ENCODE measurements at regions not wholly inside any gene's neighbourhood (a gene's known extent, or its start where the extent isn't known, plus 50 kb on each side); places are given as distances from the start of the nearest gene placed in this dataset.
"Not testable (repeated sequence)": the region's sequence is repeated elsewhere in the genome, so short reads cannot be mapped to it uniquely, and the experiment has no call there.

GRCh38 chr2:91573755-91574154, 2882.3 kb downstream of the RPIA start:
- H3K27ac ChIP-seq (ENCODE audit: low read length); H3K36me3 ChIP-seq (ENCODE audit: control insufficient read depth, insufficient read depth, low read length); H3K4me1 ChIP-seq (ENCODE audit: control insufficient read depth, insufficient read depth, low read length); H3K4me3 ChIP-seq (ENCODE audit: low read length); H3K27me3 ChIP-seq (ENCODE audit: control insufficient read depth, insufficient read depth, low read length); DNase-seq; H3K9me3 ChIP-seq (ENCODE audit: control insufficient read depth, low read depth, low read length): not testable (repeated sequence)
- WGBS (ENCODE audit: insufficient coverage, low lambda C conversion rate): no CpG with 5 or more reads among the region's 4 CpGs

GRCh38 chr2:91574255-91574654, 2882.8 kb downstream of the RPIA start:
- H3K36me3 ChIP-seq (ENCODE audit: control insufficient read depth, insufficient read depth, low read length); DNase-seq; H3K4me3 ChIP-seq (ENCODE audit: low read length); H3K27ac ChIP-seq (ENCODE audit: low read length); H3K4me1 ChIP-seq (ENCODE audit: control insufficient read depth, insufficient read depth, low read length); H3K27me3 ChIP-seq (ENCODE audit: control insufficient read depth, insufficient read depth, low read length); H3K9me3 ChIP-seq (ENCODE audit: control insufficient read depth, low read depth, low read length): not testable (repeated sequence)
- WGBS (ENCODE audit: insufficient coverage, low lambda C conversion rate): no CpG with 5 or more reads among the region's 8 CpGs

GRCh38 chr2:91575701-91576100, 2884.2 kb downstream of the RPIA start:
- H3K9me3 ChIP-seq (ENCODE audit: control insufficient read depth, low read depth, low read length); H3K4me3 ChIP-seq (ENCODE audit: low read length); H3K36me3 ChIP-seq (ENCODE audit: control insufficient read depth, insufficient read depth, low read length); H3K4me1 ChIP-seq (ENCODE audit: control insufficient read depth, insufficient read depth, low read length); H3K27me3 ChIP-seq (ENCODE audit: control insufficient read depth, insufficient read depth, low read length); H3K27ac ChIP-seq (ENCODE audit: low read length); DNase-seq: not testable (repeated sequence)
- no CpG with 5 or more reads among the region's 11 CpGs for WGBS (ENCODE audit: insufficient coverage, low lambda C conversion rate)

- WGBS (ENCODE audit: insufficient coverage, low lambda C conversion rate): no CpG with 5 or more reads among the region's 6 CpGs
- not testable (repeated sequence) for H3K36me3 ChIP-seq (ENCODE audit: control insufficient read depth, insufficient read depth, low read length); H3K4me1 ChIP-seq (ENCODE audit: control insufficient read depth, insufficient read depth, low read length); H3K9me3 ChIP-seq (ENCODE audit: control insufficient read depth, low read depth, low read length); H3K27me3 ChIP-seq (ENCODE audit: control insufficient read depth, insufficient read depth, low read length); H3K4me3 ChIP-seq (ENCODE audit: low read length); H3K27ac ChIP-seq (ENCODE audit: low read length); DNase-seq
These were observed 2885.9 kb downstream of the RPIA start for GRCh38 chr2:91577406-91577805.

GRCh38 chr2:91578678-91579077, 2887.2 kb downstream of the RPIA start:
- not testable (repeated sequence) for H3K27me3 ChIP-seq (ENCODE audit: control insufficient read depth, insufficient read depth, low read length); H3K4me3 ChIP-seq (ENCODE audit: low read length); H3K9me3 ChIP-seq (ENCODE audit: control insufficient read depth, low read depth, low read length); H3K36me3 ChIP-seq (ENCODE audit: control insufficient read depth, insufficient read depth, low read length); H3K27ac ChIP-seq (ENCODE audit: low read length); H3K4me1 ChIP-seq (ENCODE audit: control insufficient read depth, insufficient read depth, low read length); DNase-seq
- WGBS (ENCODE audit: insufficient coverage, low lambda C conversion rate): 40% methylated on average over 1 of the region's 3 CpGs

GRCh38 chr2:91579555-91579954, 2888.1 kb downstream of the RPIA start:
- no CpG with 5 or more reads among the region's 3 CpGs for WGBS (ENCODE audit: insufficient coverage, low lambda C conversion rate)
- H3K9me3 ChIP-seq (ENCODE audit: control insufficient read depth, low read depth, low read length); DNase-seq; H3K36me3 ChIP-seq (ENCODE audit: control insufficient read depth, insufficient read depth, low read length); H3K4me3 ChIP-seq (ENCODE audit: low read length); H3K4me1 ChIP-seq (ENCODE audit: control insufficient read depth, insufficient read depth, low read length); H3K27me3 ChIP-seq (ENCODE audit: control insufficient read depth, insufficient read depth, low read length); H3K27ac ChIP-seq (ENCODE audit: low read length): not testable (repeated sequence)

- H3K36me3 ChIP-seq (ENCODE audit: control insufficient read depth, insufficient read depth, low read length); DNase-seq; H3K9me3 ChIP-seq (ENCODE audit: control insufficient read depth, low read depth, low read length); H3K4me3 ChIP-seq (ENCODE audit: low read length); H3K27ac ChIP-seq (ENCODE audit: low read length); H3K4me1 ChIP-seq (ENCODE audit: control insufficient read depth, insufficient read depth, low read length); H3K27me3 ChIP-seq (ENCODE audit: control insufficient read depth, insufficient read depth, low read length): not testable (repeated sequence)
- WGBS (ENCODE audit: insufficient coverage, low lambda C conversion rate): no CpG with 5 or more reads among the region's 4 CpGs
These were observed 2888.6 kb downstream of the RPIA start for GRCh38 chr2:91580043-91580442.

- not testable (repeated sequence) for DNase-seq; H3K36me3 ChIP-seq (ENCODE audit: control insufficient read depth, insufficient read depth, low read length)
These were observed 2895.6 kb downstream of the RPIA start for GRCh38 chr2:91587098-91587497.

GRCh38 chr2:91587908-91588535, 2896.5 kb downstream of the RPIA start:
- not testable (repeated sequence) for DNase-seq; H3K4me1 ChIP-seq (ENCODE audit: control insufficient read depth, insufficient read depth, low read length); H3K27me3 ChIP-seq (ENCODE audit: control insufficient read depth, insufficient read depth, low read length); H3K36me3 ChIP-seq (ENCODE audit: control insufficient read depth, insufficient read depth, low read length); H3K27ac ChIP-seq (ENCODE audit: low read length); H3K4me3 ChIP-seq (ENCODE audit: low read length)
- H3K9me3 ChIP-seq (ENCODE audit: control insufficient read depth, low read depth, low read length): peaks cover 14% of the 10 kb centered on the region
- WGBS (ENCODE audit: insufficient coverage, low lambda C conversion rate): no CpG with 5 or more reads among the region's 17 CpGs

More at GRCh38 chr2:91587098-91587497, 2895.6 kb downstream of the RPIA start:
- no CpG with 5 or more reads among the region's 6 CpGs for WGBS (ENCODE audit: insufficient coverage, low lambda C conversion rate)
- not testable (repeated sequence) for H3K4me1 ChIP-seq (ENCODE audit: control insufficient read depth, insufficient read depth, low read length); H3K4me3 ChIP-seq (ENCODE audit: low read length); H3K27me3 ChIP-seq (ENCODE audit: control insufficient read depth, insufficient read depth, low read length); H3K27ac ChIP-seq (ENCODE audit: low read length)
- peaks cover 14% of the 10 kb centered on the region for H3K9me3 ChIP-seq (ENCODE audit: control insufficient read depth, low read depth, low read length)

GRCh38 chr2:91588782-91589223, 2897.3 kb downstream of the RPIA start:
- not testable (repeated sequence) for H3K36me3 ChIP-seq (ENCODE audit: control insufficient read depth, insufficient read depth, low read length); H3K4me1 ChIP-seq (ENCODE audit: control insufficient read depth, insufficient read depth, low read length); H3K27me3 ChIP-seq (ENCODE audit: control insufficient read depth, insufficient read depth, low read length); H3K4me3 ChIP-seq (ENCODE audit: low read length); DNase-seq; H3K27ac ChIP-seq (ENCODE audit: low read length)
- peaks cover 10% of the 10 kb centered on the region for H3K9me3 ChIP-seq (ENCODE audit: control insufficient read depth, low read depth, low read length)
- 70% methylated on average over 4 of the region's 36 CpGs for WGBS (ENCODE audit: insufficient coverage, low lambda C conversion rate)
